Testis (tissue), 2 donors: ENCODE measurements at regions not wholly inside any gene's neighbourhood (a gene's known extent, or its start where the extent isn't known, plus 50 kb on each side); places are given as distances from the start of the nearest gene placed in this dataset.

Experiments
- DNase-seq: peaks from one replicate; pipeline ENCODE4 v3.0.0-alpha.2; 2019
- H3K27ac ChIP-seq, 2 donors: fragments of 200-600 bp; sonication (generic); one replicate each; pipeline ENCODE4 v1.5.1; 2019
- H3K27me3 ChIP-seq: fragments of 200-600 bp; sonication (generic); one replicate; pipeline ENCODE4 v1.5.1; 2019
- H3K36me3 ChIP-seq: fragments of 200-600 bp; sonication (generic); one replicate; pipeline ENCODE4 v1.5.1; 2017; ENCODE audit warnings: low read depth; ENCODE audit errors: missing control alignments
- H3K4me1 ChIP-seq: fragments of 200-600 bp; sonication (generic); one replicate; pipeline ENCODE4 v1.5.1; 2019
- H3K4me3 ChIP-seq, 2 donors: fragments of 200-600 bp; sonication (generic); one replicate each; pipeline ENCODE4 v1.5.1; 2017 to 2019
- H3K9me3 ChIP-seq: fragments of 200-600 bp; sonication (generic); one replicate; pipeline ENCODE4 v1.5.1; 2017
- CTCF ChIP-seq, 3 experiments: fragments of 450-650 bp in 2 of 3; fragments of 200-600 bp in 1 of 3; sonication (generic) in 1 of 3; IDR thresholded peaks; one replicate each; pipeline ENCODE4 v1.5.1; 2016 to 2019; ENCODE audit warnings: antibody characterized with exemption in 3 of 3, mild to moderate bottlenecking in 2 of 3, moderate library complexity in 1 of 3
- POLR2A ChIP-seq: fragments of 450-650 bp; IDR thresholded peaks from one replicate; pipeline ENCODE4 v1.6.1; 2017; ENCODE audit warnings: antibody characterized with exemption, mild to moderate bottlenecking, moderate library complexity
- WGBS, 2 donors: methylation state at CpG; one replicate each; pipeline ENCODE4 v1.1.5; 2018; 5-methylcytosine and 5-hydroxymethylcytosine counted together
- intact Hi-C: fragments of 100-400 bp; cut with DNase I; formaldehyde crosslinking; loops from one replicate; pipeline ENCODE4 v1.15.1; 2023; ENCODE audit warnings: low total_unique reads

GRCh38 chr2:545228-545627, 132.0 kb downstream of the TMEM18 start:
- WGBS, 2 donors: 70 to 78% methylated on average over 12 of the region's 12 CpGs
- TF ChIP-seq CTCF (IDR thresholded peaks at IDR 0.05) (no peak), POLR2A (no peak)
- Histone ChIP-seq H3K9me3 (no peaks in the 10 kb centered on the region), H3K4me3 (no peak overlapping the region), H3K27me3 (no peaks in the 10 kb centered on the region), H3K4me1 (no peaks in the 10 kb centered on the region), H3K27ac (no peak overlapping the region), H3K36me3 (no peaks in the 10 kb centered on the region)
- DNase-seq: no peak
- intact Hi-C loops: no loop called here

GRCh38 chr2:538646-539045, 138.6 kb downstream of the TMEM18 start:
- DNase-seq: no peak
- no peak overlapping the region for H3K4me3 ChIP-seq
- intact Hi-C loops: no loop called here
- no peaks in the 10 kb centered on the region for H3K9me3 ChIP-seq
- no peaks in the 10 kb centered on the region for H3K4me1 ChIP-seq
- H3K27ac ChIP-seq: no peak overlapping the region
- no peaks in the 10 kb centered on the region for H3K27me3 ChIP-seq
- 81 to 100% methylated on average over 2 of the region's 2 CpGs for WGBS, 2 donors
- no peaks in the 10 kb centered on the region for H3K36me3 ChIP-seq
- TF ChIP-seq CTCF (IDR thresholded peaks at IDR 0.05) (no peak), POLR2A (no peak)

GRCh38 chr2:535222-535621, 142.0 kb downstream of the TMEM18 start:
- no peaks in the 10 kb centered on the region for H3K4me1 ChIP-seq
- H3K4me3 ChIP-seq: no peak overlapping the region
- DNase-seq: no peak
- TF ChIP-seq CTCF (IDR thresholded peaks at IDR 0.05) (no peak), POLR2A (no peak)
- H3K27ac ChIP-seq: no peak overlapping the region
- intact Hi-C loops: no loop called here
- no peaks in the 10 kb centered on the region for H3K27me3 ChIP-seq
- no peaks in the 10 kb centered on the region for H3K36me3 ChIP-seq
- H3K9me3 ChIP-seq: no peaks in the 10 kb centered on the region
- 74 to 82% methylated on average over 3 of the region's 3 CpGs for WGBS, 2 donors

- no peak for DNase-seq
- Histone ChIP-seq H3K27ac (no peak overlapping the region), H3K4me3 (no peak overlapping the region), H3K27me3 (no peaks in the 10 kb centered on the region), H3K36me3 (no peaks in the 10 kb centered on the region), H3K9me3 (no peaks in the 10 kb centered on the region), H3K4me1 (no peaks in the 10 kb centered on the region)
- 86 to 97% methylated on average over 2 of the region's 2 CpGs for WGBS, 2 donors
- TF ChIP-seq CTCF (IDR thresholded peaks at IDR 0.05) (peak in 1 of 3 experiments; percentile 1), POLR2A (no peak)
- intact Hi-C loops: no loop called here
Measured at GRCh38 chr2:529852-530251, 147.4 kb downstream of the TMEM18 start.

GRCh38 chr2:529424-529823, 147.8 kb downstream of the TMEM18 start:
- Histone ChIP-seq H3K36me3 (no peaks in the 10 kb centered on the region), H3K9me3 (no peaks in the 10 kb centered on the region), H3K4me1 (no peaks in the 10 kb centered on the region), H3K4me3 (no peak overlapping the region), H3K27ac (no peak overlapping the region), H3K27me3 (no peaks in the 10 kb centered on the region)
- TF ChIP-seq CTCF (IDR thresholded peaks at IDR 0.05) (peak in 2 of 3 experiments; percentile 9 to 26), POLR2A (no peak)
- intact Hi-C loops: no loop called here
- WGBS, 2 donors: 17 to 27% methylated on average over 2 of the region's 2 CpGs
- DNase-seq: no peak
